22Rv1 (cell line): ENCODE measurements at regions not wholly inside any gene's neighbourhood (a gene's known extent, or its start where the extent isn't known, plus 50 kb on each side); places are given as distances from the start of the nearest gene placed in this dataset.
"Not testable (repeated sequence)": the region's sequence is repeated elsewhere in the genome, so short reads cannot be mapped to it uniquely, and the experiment has no call there.

Experiments
- H3K27ac ChIP-seq: fragments of 450-650 bp; 2 replicates; pipeline ENCODE4 v1.5.1; 2017
- ZFX ChIP-seq: fragments of 450-650 bp; IDR thresholded peaks from 2 replicates; pipeline ENCODE4 v1.6.1; 2017; ENCODE audit warnings: antibody characterized with exemption, borderline replicate concordance
- TF ChIP-seq, protein P1 (sequence below): fragments of 450-650 bp; IDR thresholded peaks from 2 replicates; pipeline ENCODE4 v1.5.1; 2017; ENCODE audit warnings: mild to moderate bottlenecking

DNA sequence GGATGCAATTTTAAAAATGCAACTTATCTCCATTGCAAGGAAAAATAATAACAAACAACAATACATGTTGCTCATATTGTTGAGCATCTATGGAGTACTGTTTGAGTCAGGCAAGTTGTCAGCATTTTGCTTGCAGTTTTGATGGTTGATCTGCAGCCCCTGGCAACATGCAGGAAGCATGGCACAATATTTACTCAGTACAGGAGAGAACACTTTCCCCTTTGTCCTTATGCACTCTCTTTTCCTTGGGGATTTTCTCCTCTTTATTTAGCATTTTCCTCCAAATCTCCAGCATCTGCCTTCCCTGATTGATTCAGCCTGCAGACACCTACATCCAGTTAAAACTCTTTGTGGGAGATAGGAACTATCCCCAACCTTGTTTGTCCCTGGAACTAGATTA, 620.5 kb upstream of the LRRN3 start:
- H3K27ac ChIP-seq: no peak overlapping the region
- TF ChIP-seq, protein P1, sequence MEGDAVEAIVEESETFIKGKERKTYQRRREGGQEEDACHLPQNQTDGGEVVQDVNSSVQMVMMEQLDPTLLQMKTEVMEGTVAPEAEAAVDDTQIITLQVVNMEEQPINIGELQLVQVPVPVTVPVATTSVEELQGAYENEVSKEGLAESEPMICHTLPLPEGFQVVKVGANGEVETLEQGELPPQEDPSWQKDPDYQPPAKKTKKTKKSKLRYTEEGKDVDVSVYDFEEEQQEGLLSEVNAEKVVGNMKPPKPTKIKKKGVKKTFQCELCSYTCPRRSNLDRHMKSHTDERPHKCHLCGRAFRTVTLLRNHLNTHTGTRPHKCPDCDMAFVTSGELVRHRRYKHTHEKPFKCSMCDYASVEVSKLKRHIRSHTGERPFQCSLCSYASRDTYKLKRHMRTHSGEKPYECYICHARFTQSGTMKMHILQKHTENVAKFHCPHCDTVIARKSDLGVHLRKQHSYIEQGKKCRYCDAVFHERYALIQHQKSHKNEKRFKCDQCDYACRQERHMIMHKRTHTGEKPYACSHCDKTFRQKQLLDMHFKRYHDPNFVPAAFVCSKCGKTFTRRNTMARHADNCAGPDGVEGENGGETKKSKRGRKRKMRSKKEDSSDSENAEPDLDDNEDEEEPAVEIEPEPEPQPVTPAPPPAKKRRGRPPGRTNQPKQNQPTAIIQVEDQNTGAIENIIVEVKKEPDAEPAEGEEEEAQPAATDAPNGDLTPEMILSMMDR: no peak
- no peak for TF ChIP-seq ZFX

DNA sequence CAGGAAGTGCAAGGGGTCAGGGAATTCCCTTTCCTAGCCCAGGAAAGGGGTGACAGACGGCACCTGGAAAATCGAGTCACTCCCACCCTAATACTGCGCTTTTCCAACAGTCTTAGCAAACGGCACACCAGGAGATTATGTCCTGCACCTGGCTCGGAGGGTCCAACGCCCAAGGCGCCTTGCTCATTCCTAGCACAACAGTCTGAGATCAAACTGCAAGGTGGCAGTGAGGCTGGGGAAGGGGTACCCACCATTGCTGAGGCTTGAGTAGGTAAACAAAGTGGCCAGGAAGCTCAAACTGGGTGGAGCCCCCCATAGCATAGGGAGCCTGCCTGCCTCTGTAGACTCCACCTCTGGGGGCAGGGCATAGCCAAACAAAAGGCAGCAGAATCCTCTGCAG, 618.5 kb upstream of the LRRN3 start:
- not testable (repeated sequence) for H3K27ac ChIP-seq

DNA sequence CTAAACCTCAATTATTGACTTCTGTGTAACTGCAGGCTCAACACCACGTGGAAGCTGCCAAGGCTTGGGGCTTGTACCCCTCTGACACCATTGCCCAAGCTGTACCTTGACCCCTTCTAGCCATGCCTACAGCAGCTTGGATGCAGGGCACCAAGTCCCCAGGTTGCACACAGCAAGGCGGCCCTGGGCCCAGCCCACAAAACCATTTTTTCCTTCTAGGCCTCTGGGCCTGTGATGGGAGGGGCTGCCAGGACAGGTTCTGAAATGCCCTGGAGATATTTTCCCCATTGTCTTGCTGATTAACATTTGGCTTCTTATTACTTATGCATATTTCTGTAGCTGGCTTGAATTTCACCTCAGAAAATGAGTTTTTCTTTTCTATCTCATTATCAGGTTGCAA, 610.0 kb upstream of the LRRN3 start:
- H3K27ac ChIP-seq: no peak overlapping the region
- TF ChIP-seq ZFX: no peak
- TF ChIP-seq, protein P1: no peak

DNA sequence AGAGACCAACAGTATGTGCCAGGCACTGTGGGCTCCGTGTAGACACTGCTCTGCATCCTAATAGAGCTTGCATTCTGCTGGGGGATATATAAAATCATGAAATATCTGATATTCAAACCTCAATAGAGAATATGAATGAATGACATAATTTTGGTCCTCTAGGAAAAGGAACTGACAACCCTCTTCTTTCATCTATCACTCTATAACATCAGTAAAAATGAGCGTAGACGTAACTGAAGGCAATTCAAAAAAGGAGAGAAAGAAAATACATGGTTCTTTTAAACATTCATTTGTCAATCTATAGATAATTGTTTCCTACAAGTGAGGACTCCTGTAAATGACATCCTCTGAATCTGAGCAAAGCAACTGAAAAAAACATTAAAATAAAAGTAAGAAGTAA, 607.4 kb upstream of the LRRN3 start:
- no peak overlapping the region for H3K27ac ChIP-seq
- TF ChIP-seq, protein P1: no peak
- TF ChIP-seq ZFX: no peak

DNA sequence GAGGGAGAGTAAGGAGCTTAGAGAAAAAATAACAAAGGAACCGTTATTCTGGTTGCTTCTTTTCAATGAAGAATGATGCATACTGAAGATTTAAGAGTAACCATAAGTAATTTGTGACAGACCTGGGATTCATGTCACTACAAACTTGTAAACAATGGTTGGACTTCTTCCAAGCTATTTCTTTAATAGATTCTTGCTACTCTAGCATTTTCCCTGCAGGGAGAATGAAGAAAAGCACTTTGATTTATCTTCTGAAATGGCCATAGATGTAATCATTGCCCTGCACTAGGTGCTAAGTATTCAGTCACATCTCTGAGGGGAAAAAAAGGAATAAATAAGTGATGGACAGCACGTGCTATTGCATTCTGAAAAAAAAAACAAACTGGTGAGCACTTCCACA, 606.6 kb upstream of the LRRN3 start:
- no peak overlapping the region for H3K27ac ChIP-seq
- no peak for TF ChIP-seq ZFX
- TF ChIP-seq, protein P1: no peak

DNA sequence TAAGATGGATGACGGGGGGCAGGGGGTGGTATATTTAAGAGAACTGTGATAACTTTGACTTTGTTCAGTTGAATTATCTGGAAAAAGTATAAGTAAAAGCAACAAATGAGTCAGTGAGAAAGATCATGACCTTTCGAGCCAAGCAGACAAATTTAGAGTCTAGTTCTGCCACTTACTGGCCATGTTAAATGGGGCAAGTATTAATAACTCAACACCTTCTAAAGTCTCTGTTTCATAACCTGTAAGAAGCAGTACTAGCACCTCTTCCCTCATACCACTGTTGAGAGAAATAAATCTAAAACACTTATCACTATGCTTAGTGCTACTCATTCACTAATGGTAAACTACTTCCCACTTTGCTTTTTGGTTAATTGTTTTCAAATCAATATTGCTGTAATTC, 604.4 kb upstream of the LRRN3 start:
- no peak overlapping the region for H3K27ac ChIP-seq
- TF ChIP-seq, protein P1: no peak
- no peak for TF ChIP-seq ZFX

DNA sequence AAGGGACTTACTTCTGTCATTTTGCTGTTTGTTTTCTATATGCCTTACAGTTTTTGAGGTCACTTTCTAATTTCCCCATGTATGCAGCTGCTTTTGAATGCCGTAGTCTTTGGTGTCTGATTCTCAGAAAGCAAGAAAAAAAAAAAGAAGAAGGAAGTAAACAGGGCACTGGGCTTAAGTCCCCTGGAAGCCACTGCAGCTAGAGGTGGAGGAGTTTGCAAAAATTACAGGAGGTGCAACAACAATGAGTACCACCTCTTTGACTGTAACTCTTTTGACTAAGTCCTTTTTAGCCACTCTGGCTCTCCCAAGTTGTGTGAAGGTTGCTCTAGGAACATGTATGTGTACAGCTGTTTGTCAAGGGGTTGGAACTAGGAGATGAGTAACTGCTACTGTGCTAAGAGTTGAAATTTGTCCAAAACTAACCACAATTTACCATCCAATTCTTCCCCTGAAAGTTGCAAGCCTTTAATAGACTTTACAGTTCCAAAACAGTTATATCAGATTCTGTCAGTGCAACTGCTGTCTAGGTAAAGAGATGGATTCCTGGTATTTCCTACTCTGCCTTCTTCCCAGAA, 588.0 kb upstream of the LRRN3 start:
- H3K27ac ChIP-seq: no peak overlapping the region
- TF ChIP-seq ZFX: no peak

DNA sequence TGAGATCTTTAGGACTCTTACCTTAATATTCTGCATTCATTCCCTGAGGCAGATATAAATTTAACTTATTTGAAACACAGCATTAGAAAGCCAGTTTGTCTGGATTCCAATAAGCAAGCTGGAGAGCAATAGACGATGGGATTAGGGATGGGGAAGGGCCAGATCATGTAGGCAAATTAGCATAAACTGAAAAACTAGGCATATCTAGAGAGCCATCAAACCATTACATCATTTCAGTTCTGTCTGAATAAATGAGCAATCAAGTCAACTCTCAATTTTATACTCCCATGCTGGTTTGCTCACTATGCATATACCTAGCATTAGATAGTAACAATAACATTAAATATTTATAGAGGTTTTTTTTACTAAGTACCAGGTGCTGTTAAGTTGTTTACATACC, 583.6 kb upstream of the LRRN3 start:
- H3K27ac ChIP-seq: no peak overlapping the region
- TF ChIP-seq, protein P1: no peak
- no peak for TF ChIP-seq ZFX

DNA sequence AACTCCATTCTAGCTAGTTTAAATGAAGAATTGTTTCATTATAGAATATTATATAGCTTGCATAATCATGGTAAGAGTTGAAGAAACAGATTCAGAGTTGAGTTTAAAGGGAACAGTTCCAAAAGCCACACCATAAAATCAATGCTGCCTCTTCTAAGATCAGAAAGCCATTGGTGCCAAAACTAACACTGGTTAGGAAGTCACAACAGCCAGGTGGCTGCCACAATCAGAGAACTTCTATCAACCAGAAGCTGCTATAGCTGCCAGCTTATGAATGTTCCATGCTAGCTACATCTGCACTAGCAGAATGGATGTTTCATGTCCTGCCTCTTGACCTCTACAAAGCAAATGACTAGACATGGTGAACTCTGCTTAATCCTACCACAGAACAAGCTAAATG, 583.1 kb upstream of the LRRN3 start:
- TF ChIP-seq ZFX: no peak
- TF ChIP-seq, protein P1: no peak
- no peak overlapping the region for H3K27ac ChIP-seq

DNA sequence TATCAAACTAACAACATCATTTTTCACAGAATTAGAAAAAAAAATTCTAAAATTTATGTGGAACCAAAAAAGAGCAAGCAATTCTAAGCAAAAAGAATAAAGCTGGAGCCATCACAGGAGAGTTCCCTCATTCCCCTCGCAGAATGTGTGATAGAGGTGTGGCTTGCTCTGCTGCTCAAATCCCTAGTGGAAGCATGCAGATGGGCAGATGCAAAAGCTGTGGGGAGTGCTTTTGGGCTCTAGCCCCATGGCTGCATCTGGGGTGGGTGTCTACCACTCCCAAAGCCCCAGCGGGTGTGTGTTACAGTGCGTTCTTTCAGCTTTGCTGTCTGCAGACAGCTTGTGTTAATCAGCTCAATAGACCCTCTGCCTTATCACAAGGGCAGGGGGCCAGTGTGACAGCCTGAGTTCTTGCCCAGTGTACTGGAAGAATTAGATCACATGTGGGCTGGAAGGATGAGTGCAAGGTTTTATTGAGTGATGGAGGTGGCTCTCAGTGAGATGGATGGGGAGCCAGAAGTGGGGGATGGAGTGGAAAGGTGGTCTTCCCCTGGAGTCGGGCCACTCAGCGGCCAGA, 575.9 kb upstream of the LRRN3 start:
- H3K27ac ChIP-seq: not testable (repeated sequence)
